Fibroblast of lung (primary cell): ENCODE measurements at regions not wholly inside any gene's neighbourhood (a gene's known extent, or its start where the extent isn't known, plus 50 kb on each side); places are given as distances from the start of the nearest gene placed in this dataset.

ENCODE experiments used
- DNase-seq, 2 donors: peaks; one replicate each; pipeline versions ENCODE4 v3.0.0 to v3.0.0-alpha.2; 2010; ENCODE audit warnings: low read depth in 2 of 2
- H2AFZ ChIP-seq: 2 replicates; pipeline ENCODE4 v1.5.1; 2012; ENCODE audit warnings: low read length, control low read depth, inconsistent platforms
- H3K27ac ChIP-seq: 2 replicates; pipeline ENCODE4 v1.5.1; 2011; ENCODE audit warnings: low read length, control low read depth; ENCODE audit not compliant: insufficient read depth
- H3K27me3 ChIP-seq: 2 replicates; pipeline ENCODE4 v1.5.1; 2011; ENCODE audit warnings: mild to moderate bottlenecking, low read length; ENCODE audit not compliant: control insufficient read depth, insufficient read depth
- H3K36me3 ChIP-seq: 2 replicates; pipeline ENCODE4 v1.5.1; 2011; ENCODE audit warnings: low read length; ENCODE audit not compliant: control insufficient read depth, insufficient read depth
- H3K4me1 ChIP-seq: 2 replicates; pipeline ENCODE4 v1.5.1; 2011; ENCODE audit warnings: low read length; ENCODE audit not compliant: control insufficient read depth, insufficient read depth; ENCODE audit errors: extremely low read depth
- H3K4me2 ChIP-seq: 2 replicates; pipeline ENCODE4 v1.5.1; 2011; ENCODE audit warnings: low read length, control low read depth; ENCODE audit not compliant: insufficient read depth; ENCODE audit errors: extremely low read depth
- H3K4me3 ChIP-seq, 4 experiments: fragments of 200-600 bp in 1 of 4; sonication (generic) in 1 of 4; replicated peaks in 1 of 4; 2 replicates each; pipeline ENCODE4 v1.5.1; 2011 to 2016; ENCODE audit warnings: low read length in 4 of 4, low read depth in 3 of 4, mild to moderate bottlenecking in 3 of 4, control low read depth in 2 of 4, inconsistent platforms in 1 of 4, mixed read lengths in 1 of 4; ENCODE audit not compliant: insufficient read depth in 1 of 4; ENCODE audit errors: control extremely low read depth in 1 of 4
- H3K79me2 ChIP-seq: 2 replicates; pipeline ENCODE4 v1.5.1; 2012; ENCODE audit warnings: mild to moderate bottlenecking, low read length, inconsistent platforms; ENCODE audit not compliant: control insufficient read depth, insufficient read depth
- H3K9ac ChIP-seq: 2 replicates; pipeline ENCODE4 v1.5.1; 2011; ENCODE audit warnings: mild to moderate bottlenecking, low read length, control low read depth; ENCODE audit not compliant: insufficient read depth
- H3K9me3 ChIP-seq: 2 replicates; pipeline ENCODE4 v1.5.1; 2012; ENCODE audit warnings: low read depth, low read length; ENCODE audit not compliant: control insufficient read depth, insufficient read depth
- H4K20me1 ChIP-seq: 2 replicates; pipeline ENCODE4 v1.5.1; 2011; ENCODE audit warnings: low read length; ENCODE audit not compliant: control insufficient read depth, insufficient read depth; ENCODE audit errors: extremely low read depth
- CTCF ChIP-seq, 2 donors: IDR thresholded peaks in 1 of 2; conservative IDR thresholded peaks in 1 of 2; 1 replicate in 1 of 2; 2 replicates in 1 of 2; pipeline ENCODE4 v1.5.1; 2011 to 2012; ENCODE audit warnings: low read length in 2 of 2, control low read depth in 1 of 2, inconsistent platforms in 1 of 2, low read depth in 1 of 2, mild to moderate bottlenecking in 1 of 2
- EZH2 ChIP-seq: IDR thresholded peaks from 2 replicates; pipeline ENCODE4 v1.5.1; 2012; ENCODE audit warnings: low read length, control low read depth, mild to moderate bottlenecking; ENCODE audit errors: missing control alignments

- H3K36me3 ChIP-seq = no peaks in the 10 kb centered on the region
- no peak overlapping the region for H3K4me2 ChIP-seq
- TF ChIP-seq CTCF (conservative IDR thresholded peaks at IDR 0.05 in 1 of 2, IDR thresholded peaks at IDR 0.05 in 1 of 2; ENCODE audit: low read depth in 1 of 2, low read length in 2 of 2) (no peak), EZH2 (no peak)
- no peaks in the 10 kb centered on the region for H3K79me2 ChIP-seq
- H3K9ac ChIP-seq = no peak overlapping the region
- no peaks in the 10 kb centered on the region for H3K27me3 ChIP-seq
- H2AFZ ChIP-seq = no peak overlapping the region
- DNase-seq = peak in 1 of 2 donors; percentile 75
- H3K9me3 ChIP-seq = no peaks in the 10 kb centered on the region
- H4K20me1 ChIP-seq = no peaks in the 10 kb centered on the region
- no peak overlapping the region for H3K4me3 ChIP-seq
- H3K27ac ChIP-seq = no peak overlapping the region
- peaks cover 3% of the 10 kb centered on the region for H3K4me1 ChIP-seq
These were observed 54.0 kb upstream of the TNFRSF19 start for GRCh38 chr13:23516190-23516589.

GRCh38 chr13:23516702-23517101, 53.5 kb upstream of the TNFRSF19 start:
- no peak overlapping the region for H3K9ac ChIP-seq
- H2AFZ ChIP-seq = no peak overlapping the region
- H3K4me1 ChIP-seq = no peaks in the 10 kb centered on the region
- H3K4me3 ChIP-seq = no peak overlapping the region
- H4K20me1 ChIP-seq = no peaks in the 10 kb centered on the region
- H3K9me3 ChIP-seq = no peaks in the 10 kb centered on the region
- H3K79me2 ChIP-seq = no peaks in the 10 kb centered on the region
- peak; percentile 36 to 58 for DNase-seq
- TF ChIP-seq CTCF (conservative IDR thresholded peaks at IDR 0.05 in 1 of 2, IDR thresholded peaks at IDR 0.05 in 1 of 2; ENCODE audit: low read depth in 1 of 2, low read length in 2 of 2) (no peak), EZH2 (no peak)
- no peaks in the 10 kb centered on the region for H3K27me3 ChIP-seq
- no peak overlapping the region for H3K4me2 ChIP-seq
- no peaks in the 10 kb centered on the region for H3K36me3 ChIP-seq
- H3K27ac ChIP-seq = no peak overlapping the region

DNA sequence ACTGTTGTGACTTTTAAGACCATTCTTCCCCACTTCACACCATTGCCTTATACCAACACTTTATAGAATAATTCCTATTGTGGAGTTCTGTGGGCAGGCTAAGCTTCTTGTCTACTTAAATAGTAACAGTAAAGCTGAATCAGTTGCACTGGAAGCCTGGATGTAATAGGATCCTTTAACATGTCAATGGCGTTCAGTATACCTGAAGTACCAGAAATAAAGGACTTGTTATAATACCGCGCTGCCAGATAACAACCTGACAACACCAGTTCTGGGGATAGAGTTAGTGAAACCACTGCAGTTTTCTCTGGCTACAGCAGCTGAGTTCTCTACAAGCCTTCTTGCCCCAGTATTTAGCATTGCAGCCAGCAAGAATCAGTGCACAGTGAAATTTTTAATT, 52.0 kb upstream of the TNFRSF19 start:
- Histone ChIP-seq H2AFZ (no peak overlapping the region), H3K4me3 (no peak overlapping the region), H3K4me1 (no peaks in the 10 kb centered on the region), H3K27ac (no peak overlapping the region), H3K36me3 (no peaks in the 10 kb centered on the region), H3K9ac (no peak overlapping the region), H3K9me3 (no peaks in the 10 kb centered on the region), H3K79me2 (no peaks in the 10 kb centered on the region), H3K27me3 (peaks cover 3% of the 10 kb centered on the region), H3K4me2 (no peak overlapping the region), H4K20me1 (no peaks in the 10 kb centered on the region)
- no peak for DNase-seq
- no peak for TF ChIP-seq CTCF (conservative IDR thresholded peaks at IDR 0.05 in 1 of 2, IDR thresholded peaks at IDR 0.05 in 1 of 2; ENCODE audit: low read depth in 1 of 2, low read length in 2 of 2)
- no peak for TF ChIP-seq EZH2
